SK-N-SH (cell line): ENCODE measurements at regions not wholly inside any gene's neighbourhood (a gene's known extent, or its start where the extent isn't known, plus 50 kb on each side); places are given as distances from the start of the nearest gene placed in this dataset.

Experiments used
- CTCF ChIA-PET: fragments of 300-600, 350-600 bp; formaldehyde crosslinking; extraction: SDS; loops from one replicate; lab custom pipeline; 2021; lab: Yijun Ruan, JAX
- POLR2A ChIA-PET: fragments of 350-600 bp; sonication (Branson Sonifier 250); formaldehyde crosslinking; extraction: SDS; loops from one replicate; lab custom pipeline; 2020; ENCODE audit warnings: antibody characterized with exemption, inconsistent platforms; lab: Yijun Ruan, JAX
- DNase-seq: peaks from one replicate; pipeline ENCODE4 v3.0.0; 2012
- H2AFZ ChIP-seq: fragments of 200-600 bp; sonication (generic); 2 replicates; pipeline ENCODE4 v1.8.1; 2016; ENCODE audit warnings: antibody characterized with exemption, mild to moderate bottlenecking, low read depth
- H3F3A ChIP-seq: fragments of 200-600 bp; sonication (generic); replicated peaks from 2 replicates; pipeline ENCODE3; 2016; ENCODE audit warnings: antibody characterized with exemption, mild to moderate bottlenecking; ENCODE audit not compliant: insufficient read depth
- H3K27ac ChIP-seq, 2 experiments: fragments of 200-500 bp in 1 of 2; fragments of 200-600 bp in 1 of 2; sonication (Bioruptor generic) in 1 of 2; sonication (generic), shearing (Covaris generic) in 1 of 2; 2 replicates each; pipeline versions ENCODE4 v1.5.1 to v1.6.1; 2014 to 2016; ENCODE audit warnings: low read depth in 2 of 2, inconsistent platforms in 1 of 2, low read length in 1 of 2, mild to moderate bottlenecking in 1 of 2, mixed read lengths in 1 of 2
- H3K27me3 ChIP-seq: fragments of 200-600 bp; sonication (generic), shearing (Covaris generic); 2 replicates; pipeline ENCODE4 v1.6.1; 2016; ENCODE audit warnings: mixed run types; ENCODE audit not compliant: insufficient read depth
- H3K36me3 ChIP-seq, 2 experiments: fragments of 200-500 bp in 1 of 2; fragments of 200-600 bp in 1 of 2; sonication (Bioruptor generic) in 1 of 2; sonication (generic) in 1 of 2; replicated peaks in 1 of 2; 2 replicates each; pipeline versions ENCODE3 to v1.5.1; 2014 to 2016; ENCODE audit warnings: low read length in 1 of 2, mild to moderate bottlenecking in 1 of 2; ENCODE audit not compliant: insufficient read depth in 2 of 2, control insufficient read depth in 1 of 2
- H3K4me1 ChIP-seq, 2 experiments: fragments of 200-500 bp in 1 of 2; fragments of 200-600 bp in 1 of 2; sonication (Bioruptor generic) in 1 of 2; sonication (generic), shearing (Covaris generic) in 1 of 2; 2 replicates each; pipeline versions ENCODE4 v1.5.1 to v1.6.1; 2014 to 2016; ENCODE audit warnings: low read depth in 1 of 2, low read length in 1 of 2, mixed run types in 1 of 2; ENCODE audit not compliant: insufficient read depth in 2 of 2, control insufficient read depth in 1 of 2
- H3K4me2 ChIP-seq: fragments of 200-600 bp; sonication (generic), shearing (Covaris generic); 2 replicates; pipeline ENCODE4 v1.6.1; 2017; ENCODE audit warnings: mixed run types
- H3K4me3 ChIP-seq, 2 experiments: fragments of 200-500 bp in 1 of 2; fragments of 200-600 bp in 1 of 2; sonication (Bioruptor generic) in 1 of 2; sonication (generic), shearing (Covaris generic) in 1 of 2; 2 replicates each; pipeline versions ENCODE4 v1.5.1 to v1.8.1; 2014 to 2016; ENCODE audit warnings: low read depth in 2 of 2, inconsistent platforms in 1 of 2, low read length in 1 of 2, mild to moderate bottlenecking in 1 of 2, mixed read lengths in 1 of 2, moderate library complexity in 1 of 2
- H3K79me2 ChIP-seq: fragments of 200-600 bp; sonication (generic); 2 replicates; pipeline ENCODE4 v1.8.1; 2017; ENCODE audit warnings: mild to moderate bottlenecking; ENCODE audit not compliant: insufficient read depth
- H3K9ac ChIP-seq: fragments of 200-600 bp; sonication (generic); 2 replicates; pipeline ENCODE4 v1.6.1; 2017; ENCODE audit warnings: mixed run types
- H3K9me2 ChIP-seq: fragments of 200-600 bp; sonication (generic); 2 replicates; pipeline ENCODE4 v1.6.1; 2017; ENCODE audit warnings: mixed run types
- H3K9me3 ChIP-seq: fragments of 200-600 bp; sonication (generic); 2 replicates; pipeline ENCODE4 v1.6.1; 2017; ENCODE audit warnings: mixed run types, mild to moderate bottlenecking, moderate library complexity
- H4K20me1 ChIP-seq: fragments of 200-600 bp; sonication (generic); 2 replicates; pipeline ENCODE4 v1.6.1; 2017; ENCODE audit warnings: mild to moderate bottlenecking, mixed run types; ENCODE audit not compliant: insufficient read depth
- CHD2 ChIP-seq: fragments of 150-350 bp; IDR thresholded peaks from 2 replicates; pipeline ENCODE4 v1.6.1; 2018; ENCODE audit warnings: low read length; ENCODE audit not compliant: partially characterized antibody
- CTCF ChIP-seq: fragments of 200-600 bp; sonication (generic); IDR thresholded peaks from 2 replicates; pipeline ENCODE4 v1.6.1; 2017; ENCODE audit warnings: antibody characterized with exemption, mild to moderate bottlenecking, moderate library complexity
- ELF1 ChIP-seq: IDR thresholded peaks from 2 replicates; pipeline ENCODE4 v1.4.0; 2012
- EZH2phosphoT487 ChIP-seq: fragments of 200-600 bp; sonication (generic); IDR thresholded peaks from 2 replicates; pipeline ENCODE4 v1.6.1; 2017; ENCODE audit warnings: low read depth, mixed run types, mild to moderate bottlenecking, antibody characterized with exemption, moderate library complexity, borderline replicate concordance
- FOSL2 ChIP-seq: IDR thresholded peaks from 2 replicates; pipeline ENCODE4 v1.4.0; 2012; ENCODE audit warnings: low read depth, mild to moderate bottlenecking, moderate library complexity, borderline replicate concordance
- FOXJ3 ChIP-seq: sonication (generic); formaldehyde crosslinking; IDR thresholded peaks from 2 replicates; pipeline ENCODE4 v1.5.1; 2020; ENCODE audit warnings: mild to moderate bottlenecking, missing genetic modification reagents
- GABPA ChIP-seq: IDR thresholded peaks from 2 replicates; pipeline ENCODE4 v1.4.0; 2012; ENCODE audit warnings: low read depth, mild to moderate bottlenecking
- JUND ChIP-seq: IDR thresholded peaks from 2 replicates; pipeline ENCODE4 v1.4.0; 2012
- MEF2A ChIP-seq: IDR thresholded peaks from 2 replicates; pipeline ENCODE4 v1.4.0; 2012; ENCODE audit warnings: low read depth, borderline replicate concordance
- POLR2AphosphoS5 ChIP-seq: IDR thresholded peaks from 2 replicates; pipeline ENCODE4 v1.6.1; 2012; ENCODE audit warnings: low read depth, low read length
- RAD21 ChIP-seq: IDR thresholded peaks from 2 replicates; pipeline ENCODE4 v1.6.1; 2012; ENCODE audit warnings: mild to moderate bottlenecking, low read length
- SMC3 ChIP-seq: IDR thresholded peaks from 2 replicates; pipeline ENCODE4 v1.6.1; 2012; ENCODE audit warnings: low read depth, low read length, improper control_type of control experiment
- TAF1 ChIP-seq: IDR thresholded peaks from 2 replicates; pipeline ENCODE4 v1.6.1; 2012; ENCODE audit warnings: low read depth, mild to moderate bottlenecking, low read length, moderate library complexity, borderline replicate concordance
- TEAD4 ChIP-seq: IDR thresholded peaks from 2 replicates; pipeline ENCODE4 v1.4.0; 2012; ENCODE audit warnings: mild to moderate bottlenecking, borderline replicate concordance; ENCODE audit not compliant: insufficient read depth
- USF2 ChIP-seq: fragments of 150-350 bp; IDR thresholded peaks from 2 replicates; pipeline ENCODE4 v1.6.1; 2017; ENCODE audit warnings: antibody characterized with exemption, low read length, low read depth, borderline replicate concordance
- ZBTB33 ChIP-seq: IDR thresholded peaks from 2 replicates; pipeline ENCODE4 v1.4.0; 2012; ENCODE audit warnings: low read depth, borderline replicate concordance
- WGBS: methylation state at CpG from one replicate; pipeline ENCODE4 v1.1.6; 2017; ENCODE audit warnings: low lambda C conversion rate; 5-methylcytosine and 5-hydroxymethylcytosine counted together
- TF ChIP-seq, protein P1 (sequence below): IDR thresholded peaks from 2 replicates; pipeline ENCODE4 v1.4.0; 2012; ENCODE audit warnings: low read depth, borderline replicate concordance
- TF ChIP-seq, protein P2 (sequence below): fragments of 150-350 bp; IDR thresholded peaks from 2 replicates; pipeline ENCODE4 v1.6.1; 2016; ENCODE audit warnings: mild to moderate bottlenecking, low read depth, low read length

DNA sequence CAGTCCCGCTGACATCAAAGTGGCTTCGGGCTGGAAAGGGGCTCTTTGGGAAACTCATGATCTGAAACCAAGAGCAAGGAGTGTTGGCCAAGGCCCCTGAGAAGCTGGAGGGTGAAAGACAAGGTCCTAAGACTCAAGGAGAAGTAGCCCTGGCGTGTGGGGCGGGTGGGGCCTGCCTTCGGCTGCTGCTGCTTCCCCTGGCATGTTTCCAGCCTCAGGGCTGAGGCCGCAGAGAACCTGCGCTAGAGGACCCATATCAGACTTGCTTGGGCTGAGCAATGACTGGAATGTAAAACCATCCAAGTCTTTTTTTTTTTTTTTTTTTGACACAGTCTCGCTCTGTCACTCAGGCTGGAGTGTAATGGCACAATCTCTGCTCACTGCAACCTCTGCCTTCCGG lies 67.5 kb upstream of the GCSH start:
- POLR2A ChIA-PET: no interaction called here
- no peaks in the 10 kb centered on the region for H3F3A ChIP-seq
- DNase-seq: no peak

DNA sequence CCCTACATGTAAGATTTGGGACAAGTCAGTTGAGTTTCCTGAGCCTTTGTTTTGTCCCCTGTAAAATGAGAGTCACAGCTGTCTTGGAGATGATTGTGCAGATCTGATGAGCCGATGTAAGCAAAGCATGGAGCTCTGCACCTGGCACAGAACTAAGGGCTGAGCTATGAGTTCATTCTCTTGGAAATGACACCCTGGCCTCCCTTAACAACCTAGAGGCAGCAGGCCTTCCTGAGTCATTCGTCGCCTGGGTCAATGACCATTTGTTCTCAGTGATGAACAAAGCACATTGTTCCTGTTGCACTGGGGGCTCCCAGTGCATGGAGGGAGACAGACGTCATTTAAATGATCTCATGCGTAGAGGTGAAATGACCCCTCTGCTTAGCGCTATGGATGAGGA lies 62.8 kb upstream of the GCSH start:
- POLR2A ChIA-PET: no interaction called here
- Histone ChIP-seq H3K9ac (no peak overlapping the region), H3K4me2 (no peak overlapping the region), H3K4me3 (no peak overlapping the region), H3K36me3 (no peaks in the 10 kb centered on the region), H3K27ac (no peak overlapping the region), H3K9me3 (no peaks in the 10 kb centered on the region), H4K20me1 (no peaks in the 10 kb centered on the region), H3K79me2 (no peaks in the 10 kb centered on the region), H3K4me1 (no peaks in the 10 kb centered on the region), H3F3A (no peaks in the 10 kb centered on the region), H3K9me2 (no peaks in the 10 kb centered on the region), H2AFZ (no peak overlapping the region), H3K27me3 (no peaks in the 10 kb centered on the region; the same call in 1 of the 2 replicates)
- no peak for DNase-seq
- WGBS: 83% methylated on average over 5 of the region's 6 CpGs
- TF ChIP-seq SMC3 (no peak), CHD2 (no peak), TAF1 (no peak), FOSL2 (no peak), ZBTB33 (no peak), TEAD4 (no peak)
- TF ChIP-seq, protein P1, sequence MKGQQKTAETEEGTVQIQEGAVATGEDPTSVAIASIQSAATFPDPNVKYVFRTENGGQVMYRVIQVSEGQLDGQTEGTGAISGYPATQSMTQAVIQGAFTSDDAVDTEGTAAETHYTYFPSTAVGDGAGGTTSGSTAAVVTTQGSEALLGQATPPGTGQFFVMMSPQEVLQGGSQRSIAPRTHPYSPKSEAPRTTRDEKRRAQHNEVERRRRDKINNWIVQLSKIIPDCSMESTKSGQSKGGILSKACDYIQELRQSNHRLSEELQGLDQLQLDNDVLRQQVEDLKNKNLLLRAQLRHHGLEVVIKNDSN: no peak
- CTCF ChIA-PET: no interaction called here

More for the DNA sequence above, 67.5 kb upstream of the GCSH start:
- Histone ChIP-seq H3K9me3 (no peaks in the 10 kb centered on the region), H3K4me3 (no peak overlapping the region), H3K9me2 (no peaks in the 10 kb centered on the region), H3K36me3 (no peaks in the 10 kb centered on the region), H3K79me2 (no peaks in the 10 kb centered on the region), H2AFZ (no peak overlapping the region), H3K4me1 (no peaks in the 10 kb centered on the region; a peak in 1 of 4 replicates), H3K27me3 (no peaks in the 10 kb centered on the region; the same call in 1 of the 2 replicates), H4K20me1 (no peaks in the 10 kb centered on the region), H3K4me2 (no peak overlapping the region)
- no peak for TF ChIP-seq EZH2phosphoT487
- TF ChIP-seq GABPA: no peak
- TF ChIP-seq JUND: no peak
- no peak for TF ChIP-seq MEF2A
- no peak for TF ChIP-seq RAD21
- no peak for TF ChIP-seq ELF1
- no peak for TF ChIP-seq FOXJ3 (CRISPR knock-in tag)
- TF ChIP-seq CTCF: no peak
- TF ChIP-seq, protein P2, sequence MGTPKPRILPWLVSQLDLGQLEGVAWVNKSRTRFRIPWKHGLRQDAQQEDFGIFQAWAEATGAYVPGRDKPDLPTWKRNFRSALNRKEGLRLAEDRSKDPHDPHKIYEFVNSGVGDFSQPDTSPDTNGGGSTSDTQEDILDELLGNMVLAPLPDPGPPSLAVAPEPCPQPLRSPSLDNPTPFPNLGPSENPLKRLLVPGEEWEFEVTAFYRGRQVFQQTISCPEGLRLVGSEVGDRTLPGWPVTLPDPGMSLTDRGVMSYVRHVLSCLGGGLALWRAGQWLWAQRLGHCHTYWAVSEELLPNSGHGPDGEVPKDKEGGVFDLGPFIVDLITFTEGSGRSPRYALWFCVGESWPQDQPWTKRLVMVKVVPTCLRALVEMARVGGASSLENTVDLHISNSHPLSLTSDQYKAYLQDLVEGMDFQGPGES: no peak
- no peak for TF ChIP-seq USF2
- TF ChIP-seq TEAD4: no peak
- no peak for TF ChIP-seq CHD2
- TF ChIP-seq POLR2AphosphoS5: no peak
- no peak for TF ChIP-seq SMC3
- TF ChIP-seq, all 33 proteins: peak for 0
- CTCF ChIA-PET: no interaction called here
- 61% methylated on average over 6 of the region's 9 CpGs for WGBS
- H3K9ac ChIP-seq: no peak overlapping the region
- no peak overlapping the region for H3K27ac ChIP-seq
